ENCODE measurements at regions not wholly inside any gene's neighbourhood (a gene's known extent, or its start where the extent isn't known, plus 50 kb on each side); places are given as distances from the start of the nearest gene placed in this dataset.

DNA sequence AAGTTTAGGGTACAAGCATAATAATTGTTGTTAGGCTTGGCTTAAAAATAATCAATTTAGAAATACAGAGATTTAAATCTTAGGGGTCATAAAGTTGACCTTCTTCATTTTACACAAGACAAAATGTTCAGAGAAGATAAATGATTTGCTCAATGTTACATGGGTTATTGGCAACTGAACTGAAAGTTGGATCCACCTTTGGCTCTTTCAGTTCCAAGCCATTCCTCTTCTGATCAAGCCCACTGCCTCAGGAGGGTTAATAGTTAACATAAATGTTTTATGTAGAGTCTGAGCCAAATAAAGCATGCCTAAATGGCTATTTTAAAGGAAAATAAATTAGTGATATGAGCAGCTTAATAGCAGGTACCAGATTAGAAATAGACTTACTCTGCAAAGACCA lies 79.1 kb upstream of the RHOBTB1 start:
- no peak for TF ChIP-seq FOXS1 (CRISPR knock-in tag; IDR thresholded peaks at IDR 0.05)
- no peak for TF ChIP-seq FOSB (CRISPR knock-in tag; IDR thresholded peaks at IDR 0.05)
- TF ChIP-seq, protein P1, sequence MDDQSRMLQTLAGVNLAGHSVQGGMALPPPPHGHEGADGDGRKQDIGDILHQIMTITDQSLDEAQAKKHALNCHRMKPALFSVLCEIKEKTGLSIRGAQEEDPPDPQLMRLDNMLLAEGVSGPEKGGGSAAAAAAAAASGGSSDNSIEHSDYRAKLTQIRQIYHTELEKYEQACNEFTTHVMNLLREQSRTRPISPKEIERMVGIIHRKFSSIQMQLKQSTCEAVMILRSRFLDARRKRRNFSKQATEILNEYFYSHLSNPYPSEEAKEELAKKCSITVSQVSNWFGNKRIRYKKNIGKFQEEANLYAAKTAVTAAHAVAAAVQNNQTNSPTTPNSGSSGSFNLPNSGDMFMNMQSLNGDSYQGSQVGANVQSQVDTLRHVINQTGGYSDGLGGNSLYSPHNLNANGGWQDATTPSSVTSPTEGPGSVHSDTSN (IDR thresholded peaks at IDR 0.05) = no peak
- no peak for TF ChIP-seq BHLHE40 (IDR thresholded peaks at IDR 0.05; ENCODE audit: low read depth, low read length)
- TF ChIP-seq POLR2A (IDR thresholded peaks at IDR 0.05; ENCODE audit: low read length) = no peak
- no peak for ATAC-seq
- ChIA-PET POLR2A (no interaction called here), CTCF (interaction anchor here (0.6 kb wide), 1 partner anchor 70 kb away, joined by 5 read pairs; no protein-coding TSS in a partner anchor)
- FAIRE-seq = no peak
- H3K27ac ChIP-seq = no peak overlapping the region
- H3K4me2 ChIP-seq = no peak overlapping the region
- no peaks in the 10 kb centered on the region for H3K9me3 ChIP-seq
- H3K4me3 ChIP-seq = no peak overlapping the region
- no peaks in the 10 kb centered on the region for H3K4me1 ChIP-seq
- no peak for DNase-seq (ENCODE audit: low read depth in 1 of 2, low spot score in 1 of 2)

DNA sequence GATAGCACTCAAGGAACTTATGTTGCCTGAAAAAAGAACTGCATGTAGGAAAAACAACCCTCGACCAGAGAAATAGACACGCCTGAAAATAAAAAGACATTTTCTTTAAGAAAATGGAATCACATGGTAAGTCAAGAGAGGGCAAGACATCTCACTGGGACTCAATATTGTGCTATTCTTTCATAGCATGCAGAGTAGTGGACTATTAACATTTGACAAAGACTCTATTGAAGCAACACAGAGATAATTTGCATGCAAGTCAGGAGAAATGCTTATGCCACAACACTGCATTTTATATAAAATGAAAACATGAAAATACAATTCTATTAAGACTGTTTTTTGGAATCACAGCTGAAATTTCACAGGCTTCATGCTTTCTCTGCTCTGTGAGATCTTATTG lies 77.9 kb upstream of the RHOBTB1 start:
- no peak overlapping the region for H3K4me2 ChIP-seq
- FAIRE-seq (no peak), DNase-seq (ENCODE audit: low read depth in 1 of 2, low spot score in 1 of 2) (no peak), ATAC-seq (no peak)
- WGBS (ENCODE audit: missing lambda C conversion rate) = 70% methylated on average over 2 of the region's 2 CpGs
- no peak overlapping the region for H3K4me3 ChIP-seq
- TF ChIP-seq GATA3 (IDR thresholded peaks at IDR 0.05; ENCODE audit: borderline replicate concordance) = no peak
- no peak for TF ChIP-seq SREBF2 (IDR thresholded peaks at IDR 0.05)
- no peak for TF ChIP-seq CHD4 (IDR thresholded peaks at IDR 0.05; ENCODE audit: borderline replicate concordance)
- TF ChIP-seq, protein P2, sequence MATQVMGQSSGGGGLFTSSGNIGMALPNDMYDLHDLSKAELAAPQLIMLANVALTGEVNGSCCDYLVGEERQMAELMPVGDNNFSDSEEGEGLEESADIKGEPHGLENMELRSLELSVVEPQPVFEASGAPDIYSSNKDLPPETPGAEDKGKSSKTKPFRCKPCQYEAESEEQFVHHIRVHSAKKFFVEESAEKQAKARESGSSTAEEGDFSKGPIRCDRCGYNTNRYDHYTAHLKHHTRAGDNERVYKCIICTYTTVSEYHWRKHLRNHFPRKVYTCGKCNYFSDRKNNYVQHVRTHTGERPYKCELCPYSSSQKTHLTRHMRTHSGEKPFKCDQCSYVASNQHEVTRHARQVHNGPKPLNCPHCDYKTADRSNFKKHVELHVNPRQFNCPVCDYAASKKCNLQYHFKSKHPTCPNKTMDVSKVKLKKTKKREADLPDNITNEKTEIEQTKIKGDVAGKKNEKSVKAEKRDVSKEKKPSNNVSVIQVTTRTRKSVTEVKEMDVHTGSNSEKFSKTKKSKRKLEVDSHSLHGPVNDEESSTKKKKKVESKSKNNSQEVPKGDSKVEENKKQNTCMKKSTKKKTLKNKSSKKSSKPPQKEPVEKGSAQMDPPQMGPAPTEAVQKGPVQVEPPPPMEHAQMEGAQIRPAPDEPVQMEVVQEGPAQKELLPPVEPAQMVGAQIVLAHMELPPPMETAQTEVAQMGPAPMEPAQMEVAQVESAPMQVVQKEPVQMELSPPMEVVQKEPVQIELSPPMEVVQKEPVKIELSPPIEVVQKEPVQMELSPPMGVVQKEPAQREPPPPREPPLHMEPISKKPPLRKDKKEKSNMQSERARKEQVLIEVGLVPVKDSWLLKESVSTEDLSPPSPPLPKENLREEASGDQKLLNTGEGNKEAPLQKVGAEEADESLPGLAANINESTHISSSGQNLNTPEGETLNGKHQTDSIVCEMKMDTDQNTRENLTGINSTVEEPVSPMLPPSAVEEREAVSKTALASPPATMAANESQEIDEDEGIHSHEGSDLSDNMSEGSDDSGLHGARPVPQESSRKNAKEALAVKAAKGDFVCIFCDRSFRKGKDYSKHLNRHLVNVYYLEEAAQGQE (IDR thresholded peaks at IDR 0.05) = no peak
- TF ChIP-seq, protein P3, sequence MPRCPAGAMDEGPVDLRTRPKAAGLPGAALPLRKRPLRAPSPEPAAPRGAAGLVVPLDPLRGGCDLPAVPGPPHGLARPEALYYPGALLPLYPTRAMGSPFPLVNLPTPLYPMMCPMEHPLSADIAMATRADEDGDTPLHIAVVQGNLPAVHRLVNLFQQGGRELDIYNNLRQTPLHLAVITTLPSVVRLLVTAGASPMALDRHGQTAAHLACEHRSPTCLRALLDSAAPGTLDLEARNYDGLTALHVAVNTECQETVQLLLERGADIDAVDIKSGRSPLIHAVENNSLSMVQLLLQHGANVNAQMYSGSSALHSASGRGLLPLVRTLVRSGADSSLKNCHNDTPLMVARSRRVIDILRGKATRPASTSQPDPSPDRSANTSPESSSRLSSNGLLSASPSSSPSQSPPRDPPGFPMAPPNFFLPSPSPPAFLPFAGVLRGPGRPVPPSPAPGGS (IDR thresholded peaks at IDR 0.05) = no peak
- TF ChIP-seq, protein P4, sequence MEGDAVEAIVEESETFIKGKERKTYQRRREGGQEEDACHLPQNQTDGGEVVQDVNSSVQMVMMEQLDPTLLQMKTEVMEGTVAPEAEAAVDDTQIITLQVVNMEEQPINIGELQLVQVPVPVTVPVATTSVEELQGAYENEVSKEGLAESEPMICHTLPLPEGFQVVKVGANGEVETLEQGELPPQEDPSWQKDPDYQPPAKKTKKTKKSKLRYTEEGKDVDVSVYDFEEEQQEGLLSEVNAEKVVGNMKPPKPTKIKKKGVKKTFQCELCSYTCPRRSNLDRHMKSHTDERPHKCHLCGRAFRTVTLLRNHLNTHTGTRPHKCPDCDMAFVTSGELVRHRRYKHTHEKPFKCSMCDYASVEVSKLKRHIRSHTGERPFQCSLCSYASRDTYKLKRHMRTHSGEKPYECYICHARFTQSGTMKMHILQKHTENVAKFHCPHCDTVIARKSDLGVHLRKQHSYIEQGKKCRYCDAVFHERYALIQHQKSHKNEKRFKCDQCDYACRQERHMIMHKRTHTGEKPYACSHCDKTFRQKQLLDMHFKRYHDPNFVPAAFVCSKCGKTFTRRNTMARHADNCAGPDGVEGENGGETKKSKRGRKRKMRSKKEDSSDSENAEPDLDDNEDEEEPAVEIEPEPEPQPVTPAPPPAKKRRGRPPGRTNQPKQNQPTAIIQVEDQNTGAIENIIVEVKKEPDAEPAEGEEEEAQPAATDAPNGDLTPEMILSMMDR (IDR thresholded peaks at IDR 0.05) = no peak
- TF ChIP-seq KDM5A (IDR thresholded peaks at IDR 0.05) = no peak
- ChIA-PET CTCF (no interaction called here), POLR2A (no interaction called here)
- H3K9me3 ChIP-seq = no peaks in the 10 kb centered on the region
- H3K27ac ChIP-seq = no peak overlapping the region
- no peaks in the 10 kb centered on the region for H3K4me1 ChIP-seq

DNA sequence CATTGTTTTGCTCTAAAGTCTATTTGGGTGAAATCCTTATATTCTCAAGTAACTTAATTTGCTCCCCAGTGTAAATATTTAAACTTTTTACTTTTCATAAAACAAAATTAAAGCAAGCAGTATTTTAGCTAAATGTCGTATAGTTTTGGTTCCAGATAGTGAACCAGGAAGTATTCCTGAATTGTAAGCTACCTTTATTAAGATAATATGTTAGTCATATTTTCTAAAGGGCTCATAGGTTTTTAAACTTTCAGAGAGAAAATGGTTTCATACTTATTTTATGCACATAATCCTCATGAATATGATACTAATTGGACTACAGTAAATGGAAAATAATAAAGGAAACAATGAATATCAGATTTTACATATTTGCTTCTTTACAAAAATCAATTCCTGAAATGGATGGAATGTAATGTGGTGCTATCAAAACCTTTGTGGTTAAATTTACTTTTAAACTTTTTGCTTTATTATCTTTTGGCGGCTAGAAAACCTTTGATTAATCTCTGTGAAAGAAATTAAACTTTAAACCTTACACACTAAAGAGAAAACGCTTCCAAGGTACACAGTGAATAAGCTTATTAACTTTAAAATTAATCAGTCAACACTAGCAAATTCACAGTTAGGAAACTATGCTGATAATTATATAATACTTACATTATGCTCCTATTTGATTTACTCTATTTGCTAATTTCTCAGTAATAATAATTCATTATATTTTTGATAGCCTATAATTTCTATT lies 76.6 kb upstream of the RHOBTB1 start:
- WGBS (ENCODE audit: missing lambda C conversion rate) = 74% methylated on average over 3 of the region's 3 CpGs
- no peak for TF ChIP-seq ZNF302 (CRISPR knock-in tag; IDR thresholded peaks at IDR 0.05)
- TF ChIP-seq, protein P5, sequence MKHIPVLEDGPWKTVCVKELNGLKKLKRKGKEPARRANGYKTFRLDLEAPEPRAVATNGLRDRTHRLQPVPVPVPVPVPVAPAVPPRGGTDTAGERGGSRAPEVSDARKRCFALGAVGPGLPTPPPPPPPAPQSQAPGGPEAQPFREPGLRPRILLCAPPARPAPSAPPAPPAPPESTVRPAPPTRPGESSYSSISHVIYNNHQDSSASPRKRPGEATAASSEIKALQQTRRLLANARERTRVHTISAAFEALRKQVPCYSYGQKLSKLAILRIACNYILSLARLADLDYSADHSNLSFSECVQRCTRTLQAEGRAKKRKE (CRISPR knock-in tag; IDR thresholded peaks at IDR 0.05; ENCODE audit: low read depth) = no peak
- TF ChIP-seq ZC3H11A (IDR thresholded peaks at IDR 0.05) = no peak
- no peak for TF ChIP-seq PHF8 (IDR thresholded peaks at IDR 0.05; ENCODE audit: borderline replicate concordance, low read depth)
- no peak for TF ChIP-seq CEBPB (IDR thresholded peaks at IDR 0.05)
- TF ChIP-seq, protein P6, sequence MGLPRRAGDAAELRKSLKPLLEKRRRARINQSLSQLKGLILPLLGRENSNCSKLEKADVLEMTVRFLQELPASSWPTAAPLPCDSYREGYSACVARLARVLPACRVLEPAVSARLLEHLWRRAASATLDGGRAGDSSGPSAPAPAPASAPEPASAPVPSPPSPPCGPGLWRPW (IDR thresholded peaks at IDR 0.05) = no peak
- no peak for TF ChIP-seq TFCP2L1 (CRISPR knock-in tag; IDR thresholded peaks at IDR 0.05)
- TF ChIP-seq ZSCAN20 (CRISPR knock-in tag; IDR thresholded peaks at IDR 0.05) = no peak

More for the DNA sequence above, 76.6 kb upstream of the RHOBTB1 start:
- ChIA-PET POLR2A (no interaction called here), CTCF (no interaction called here)
- Histone ChIP-seq H3K27ac (no peak overlapping the region), H3K9me3 (no peaks in the 10 kb centered on the region), H3K4me1 (no peaks in the 10 kb centered on the region), H3K4me3 (no peak overlapping the region), H3K4me2 (no peak overlapping the region)
- ATAC-seq = no peak
- FAIRE-seq = peak; percentile 7
- no peak for DNase-seq (ENCODE audit: low read depth in 1 of 2, low spot score in 1 of 2)

All from A549 (cell line).